ENCODE measurements at regions not wholly inside any gene's neighbourhood (a gene's known extent, or its start where the extent isn't known, plus 50 kb on each side); places are given as distances from the start of the nearest gene placed in this dataset.

DNA sequence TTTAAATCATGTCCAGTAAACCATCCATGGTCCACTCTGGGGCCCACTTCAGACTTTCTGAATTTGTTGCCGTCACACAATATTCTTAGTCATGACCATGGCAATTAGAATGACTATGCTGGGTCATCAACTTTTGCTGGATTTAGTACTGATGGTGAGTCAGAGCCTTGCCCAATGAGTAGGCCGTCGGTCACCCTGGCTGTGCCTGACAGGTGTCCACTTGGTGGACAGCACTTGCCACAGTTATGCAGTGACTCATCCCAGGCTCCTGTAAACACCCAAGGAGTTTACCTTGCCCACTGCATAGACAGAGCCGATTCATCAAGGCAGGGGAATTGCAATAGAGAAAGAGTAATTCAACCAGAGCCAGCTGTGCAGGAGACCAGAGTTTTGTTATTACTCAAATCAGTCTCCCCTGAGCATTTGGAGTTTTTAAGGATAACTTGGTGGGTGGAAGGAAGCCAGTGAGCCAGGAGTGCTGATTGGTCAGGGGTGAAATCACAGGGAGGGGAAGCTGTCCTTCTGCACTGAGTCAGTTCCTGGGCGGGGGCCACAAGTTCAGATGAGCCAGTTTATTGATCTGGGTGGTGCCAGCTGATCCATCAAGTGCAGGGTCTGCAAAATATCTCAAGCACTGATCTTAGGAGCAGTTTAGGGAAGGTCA, 333.8 kb downstream of the PTPRU start:
- no peak for TF ChIP-seq CTCF (IDR thresholded peaks at IDR 0.05)
- no peak for TF ChIP-seq POLR2A (IDR thresholded peaks at IDR 0.05)

Measured in upper lobe of left lung (tissue), 4 donors.